ENCODE measurements at regions not wholly inside any gene's neighbourhood (a gene's known extent, or its start where the extent isn't known, plus 50 kb on each side); places are given as distances from the start of the nearest gene placed in this dataset.

DNA sequence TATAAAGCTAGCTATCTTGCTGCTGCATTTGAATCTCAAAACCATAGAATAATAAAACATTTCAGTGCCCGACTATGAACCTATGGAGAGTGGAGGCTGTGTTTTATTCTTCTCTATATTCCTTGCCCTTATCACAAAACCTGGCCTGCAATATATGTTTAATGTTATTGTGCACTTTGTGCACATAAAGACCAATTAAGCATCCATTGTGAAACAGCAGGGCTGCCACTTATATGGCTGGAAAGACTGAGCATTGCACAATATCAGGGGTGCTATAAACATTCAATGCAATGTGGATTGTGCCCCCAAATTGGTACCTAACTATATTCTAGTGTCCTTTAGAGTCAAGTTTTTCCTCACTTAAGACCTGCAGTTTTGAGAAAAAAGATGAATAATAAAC is 83.2 kb downstream of the RDH14 start:
- Histone ChIP-seq H3K4me1 (ENCODE audit: insufficient read depth, low read length) (no peaks in the 10 kb centered on the region; the same call in 1 of the 2 replicates), H3K4ac (ENCODE audit: low read depth, low read length) (no peak overlapping the region), H2AK5ac (ENCODE audit: insufficient read length, low read length) (no peak overlapping the region), H2AFZ (ENCODE audit: low read length) (no peak overlapping the region), H3K23ac (ENCODE audit: insufficient read length, low read depth, low read length) (no peak overlapping the region), H3K27ac (ENCODE audit: insufficient read length, low read depth, low read length) (no peak overlapping the region), H3K9me3 (ENCODE audit: control insufficient read depth, low read depth, low read length) (no peaks in the 10 kb centered on the region), H4K5ac (ENCODE audit: insufficient read length, low read depth, low read length) (no peak overlapping the region), H2BK5ac (ENCODE audit: insufficient read length, low read length) (no peak overlapping the region), H3K4me2 (ENCODE audit: insufficient read depth, insufficient read length, low read length) (no peak overlapping the region), H2BK20ac (ENCODE audit: low read depth, low read length, poor library complexity, severe bottlenecking) (no peak overlapping the region), H3K79me2 (ENCODE audit: insufficient read depth, low read length) (no peaks in the 10 kb centered on the region), H2BK12ac (ENCODE audit: insufficient read length, low read depth, low read length) (no peak overlapping the region), H2BK15ac (ENCODE audit: low read depth, low read length) (no peak overlapping the region), H4K8ac (replicated peaks; ENCODE audit: insufficient read length, low read depth, low read length) (no peak overlapping the region), H4K20me1 (ENCODE audit: control insufficient read depth, insufficient read depth, insufficient read length) (no peaks in the 10 kb centered on the region), H3K9ac (ENCODE audit: extremely low read depth, insufficient read length, low read length) (no peak overlapping the region), H4K91ac (ENCODE audit: insufficient read length, low read depth, low read length) (no peak overlapping the region), H3K27me3 (ENCODE audit: insufficient read depth, low read length) (no peaks in the 10 kb centered on the region), H3K79me1 (ENCODE audit: insufficient read depth, low read depth, low read length, poor library complexity, severe bottlenecking) (no peaks in the 10 kb centered on the region), H2BK120ac (ENCODE audit: low read depth, low read length, poor library complexity, severe bottlenecking) (no peak overlapping the region), H3K14ac (ENCODE audit: insufficient read depth, low read length) (no peak overlapping the region), H3K23me2 (ENCODE audit: insufficient read length, low read depth, low read length, poor library complexity, severe bottlenecking) (no peaks in the 10 kb centered on the region), H3K56ac (ENCODE audit: insufficient read length, low read depth, low read length) (no peak overlapping the region), H3T11ph (ENCODE audit: low read length) (no peak overlapping the region), H3K18ac (ENCODE audit: insufficient read length, low read depth, low read length) (no peak overlapping the region)
- no CpG with 5 or more reads among the region's 1 CpG for WGBS (ENCODE audit: extremely low coverage, insufficient read length, low lambda C conversion rate)
- Mint-ChIP-seq H3K27me3 (ENCODE audit: low read depth) (no peaks in the 10 kb centered on the region), H3K27ac (no peak overlapping the region), H3K4me1 (peaks cover 2 to 14% of the 10 kb centered on the region in 2 experiments; a peak in 3 of 4 replicates), H3K9me3 (no peaks in the 10 kb centered on the region), H3K36me3 (ENCODE audit: insufficient read depth in 1 of 3, low read depth in 3 of 3) (no peaks in the 10 kb centered on the region), H3K4me3 (no peak overlapping the region)
- DNase-seq = no peak
- TF ChIP-seq CTCF (conservative IDR thresholded peaks at IDR 0.05) = no peak
